ENCODE measurements at regions not wholly inside any gene's neighbourhood (a gene's known extent, or its start where the extent isn't known, plus 50 kb on each side); places are given as distances from the start of the nearest gene placed in this dataset.
"Not testable (repeated sequence)": the region's sequence is repeated elsewhere in the genome, so short reads cannot be mapped to it uniquely, and the experiment has no call there.

GRCh38 chr1:65581119-65581518, 160.7 kb downstream of the LEPR start:
- peak; percentile 11 to 27 for DNase-seq (ENCODE audit: low read depth in 2 of 2)

- no peak for DNase-seq (ENCODE audit: low read depth in 2 of 2)
Observed at GRCh38 chr1:65584399-65584798, 163.9 kb downstream of the LEPR start.

GRCh38 chr1:65590279-65590678, 169.8 kb downstream of the LEPR start:
- no peak for DNase-seq (ENCODE audit: low read depth in 2 of 2)

- DNase-seq (ENCODE audit: low read depth in 2 of 2) = no peak
Observed at GRCh38 chr1:65593516-65593915, 173.0 kb downstream of the LEPR start.

- no peak for DNase-seq (ENCODE audit: low read depth in 2 of 2)
Observed at GRCh38 chr1:65595724-65596123, 175.3 kb downstream of the LEPR start.

- no peak for DNase-seq (ENCODE audit: low read depth in 2 of 2)
Observed at GRCh38 chr1:65596768-65597167, 176.3 kb downstream of the LEPR start.

- peak; percentile 20 to 55 for DNase-seq (ENCODE audit: low read depth in 2 of 2)
Observed at GRCh38 chr1:65605621-65606020, 185.2 kb downstream of the LEPR start.

GRCh38 chr1:65606426-65606825, 186.0 kb downstream of the LEPR start:
- DNase-seq (ENCODE audit: low read depth in 2 of 2) = peak; percentile 36 to 71

GRCh38 chr1:65613884-65614283, 178.8 kb upstream of the PDE4B start:
- DNase-seq (ENCODE audit: low read depth in 2 of 2) = no peak

GRCh38 chr1:65615859-65616258, 176.8 kb upstream of the PDE4B start:
- peak; percentile 77 to 87 for DNase-seq (ENCODE audit: low read depth in 2 of 2)

GRCh38 chr1:65621721-65622120, 171.0 kb upstream of the PDE4B start:
- DNase-seq (ENCODE audit: low read depth in 2 of 2) = not testable (repeated sequence)

- DNase-seq (ENCODE audit: low read depth in 2 of 2) = no peak
Observed at GRCh38 chr1:65623895-65624294, 168.8 kb upstream of the PDE4B start.

- DNase-seq (ENCODE audit: low read depth in 2 of 2) = no peak
Observed at GRCh38 chr1:65625528-65625927, 167.2 kb upstream of the PDE4B start.

- no peak for DNase-seq (ENCODE audit: low read depth in 2 of 2)
Observed at GRCh38 chr1:65626003-65626402, 166.7 kb upstream of the PDE4B start.

- DNase-seq (ENCODE audit: low read depth in 2 of 2) = no peak
Observed at GRCh38 chr1:65629788-65630187, 162.9 kb upstream of the PDE4B start.

- DNase-seq (ENCODE audit: low read depth in 2 of 2) = peak; percentile 8 to 49
Observed at GRCh38 chr1:65630855-65631254, 161.8 kb upstream of the PDE4B start.

GRCh38 chr1:65632235-65632634, 160.5 kb upstream of the PDE4B start:
- no peak for DNase-seq (ENCODE audit: low read depth in 2 of 2)

GRCh38 chr1:65640046-65640445, 152.6 kb upstream of the PDE4B start:
- no peak for DNase-seq (ENCODE audit: low read depth in 2 of 2)

GRCh38 chr1:65649185-65649584, 143.5 kb upstream of the PDE4B start:
- not testable (repeated sequence) for DNase-seq (ENCODE audit: low read depth in 2 of 2)

- no peak for DNase-seq (ENCODE audit: low read depth in 2 of 2)
Observed at GRCh38 chr1:65650682-65651081, 142.0 kb upstream of the PDE4B start.

GRCh38 chr1:65654526-65654925, 138.2 kb upstream of the PDE4B start:
- DNase-seq (ENCODE audit: low read depth in 2 of 2) = not testable (repeated sequence)

- DNase-seq (ENCODE audit: low read depth in 2 of 2) = not testable (repeated sequence)
Observed at GRCh38 chr1:65657609-65658008, 135.1 kb upstream of the PDE4B start.

GRCh38 chr1:65658122-65658521, 134.6 kb upstream of the PDE4B start:
- no peak for DNase-seq (ENCODE audit: low read depth in 2 of 2)

GRCh38 chr1:65668368-65668767, 124.3 kb upstream of the PDE4B start:
- no peak for DNase-seq (ENCODE audit: low read depth in 2 of 2)

All from lung microvascular endothelial cell (primary cell).